Keratinocyte (primary cell): ENCODE measurements at regions not wholly inside any gene's neighbourhood (a gene's known extent, or its start where the extent isn't known, plus 50 kb on each side); places are given as distances from the start of the nearest gene placed in this dataset.

Experiments
- DNase-seq: peaks from one replicate; pipeline ENCODE4 v3.0.0-alpha.2; 2011; ENCODE audit warnings: low read depth, missing footprints, low spot score
- FAIRE-seq: peaks from 2 replicates; lab custom pipeline; 2011; peaks lifted over from hg19 to GRCh38; lab: Jason Lieb, UNC
- H2AFZ ChIP-seq: 2 replicates; pipeline ENCODE4 v1.6.0; 2012; ENCODE audit warnings: low read length, control low read depth, inconsistent platforms; ENCODE audit not compliant: control insufficient read depth
- H3K27ac ChIP-seq: 2 replicates; pipeline ENCODE4 v1.5.1; 2011; ENCODE audit warnings: low read length; ENCODE audit not compliant: control insufficient read depth, insufficient read depth
- H3K27me3 ChIP-seq: 3 replicates; pipeline ENCODE4 v1.6.0; 2011; ENCODE audit warnings: low read length; ENCODE audit not compliant: control insufficient read depth, insufficient read depth; ENCODE audit errors: extremely low read depth
- H3K36me3 ChIP-seq, 2 experiments: 2 replicates in 1 of 2; 3 replicates in 1 of 2; pipeline ENCODE4 v1.5.1; 2011; ENCODE audit warnings: low read length in 2 of 2, mild to moderate bottlenecking in 1 of 2; ENCODE audit not compliant: control insufficient read depth in 2 of 2, insufficient read depth in 2 of 2; ENCODE audit errors: extremely low read depth in 1 of 2
- H3K4me1 ChIP-seq: 3 replicates; pipeline ENCODE4 v1.5.1; 2011; ENCODE audit warnings: low read length; ENCODE audit not compliant: control insufficient read depth, insufficient read depth; ENCODE audit errors: extremely low read depth
- H3K4me2 ChIP-seq: 3 replicates; pipeline ENCODE4 v1.6.0; 2011; ENCODE audit warnings: low read depth, low read length; ENCODE audit not compliant: control insufficient read depth, insufficient read depth; ENCODE audit errors: extremely low read depth
- H3K4me3 ChIP-seq, 3 experiments: fragments of 200-600 bp in 1 of 3; sonication (generic) in 1 of 3; 2 replicates in 2 of 3; 3 replicates in 1 of 3; pipeline ENCODE4 v1.5.1; 2011 to 2016; ENCODE audit warnings: low read length in 3 of 3, mild to moderate bottlenecking in 3 of 3, control low read depth in 2 of 3, inconsistent platforms in 1 of 3, low read depth in 1 of 3, mixed read lengths in 1 of 3, mixed run types in 1 of 3, moderate library complexity in 1 of 3; ENCODE audit not compliant: control insufficient read depth in 2 of 3, insufficient read depth in 2 of 3; ENCODE audit errors: extremely low read depth in 1 of 3
- H3K79me2 ChIP-seq: 2 replicates; pipeline ENCODE4 v1.6.0; 2012; ENCODE audit warnings: low read length; ENCODE audit not compliant: control insufficient read depth, insufficient read depth
- H3K9ac ChIP-seq: 3 replicates; pipeline ENCODE4 v1.6.0; 2011; ENCODE audit warnings: low read length; ENCODE audit not compliant: control insufficient read depth, insufficient read depth; ENCODE audit errors: extremely low read depth
- H3K9me1 ChIP-seq: 3 replicates; pipeline ENCODE4 v1.6.0; 2011; ENCODE audit warnings: low read length; ENCODE audit not compliant: control insufficient read depth, insufficient read depth; ENCODE audit errors: extremely low read depth
- H3K9me3 ChIP-seq: 2 replicates; pipeline ENCODE4 v1.5.1; 2012; ENCODE audit warnings: low read depth, low read length; ENCODE audit not compliant: control insufficient read depth
- H4K20me1 ChIP-seq: 3 replicates; pipeline ENCODE4 v1.6.0; 2011; ENCODE audit warnings: low read length; ENCODE audit not compliant: control insufficient read depth, insufficient read depth; ENCODE audit errors: extremely low read depth
- EZH2 ChIP-seq: IDR thresholded peaks from one replicate; pipeline ENCODE4 v1.6.1; 2012; ENCODE audit warnings: inconsistent platforms, mild to moderate bottlenecking, low read length, moderate library complexity
- dilution Hi-C: fragments of 300-500 bp; cut with MboI; formaldehyde crosslinking; loops from one replicate; pipeline ENCODE4 v1.7.0; 2020; ENCODE audit warnings: low sequenced_read_pairs; ENCODE audit not compliant: extremely low pct_ligation_motif_present
- TF ChIP-seq, protein P1 (sequence below), 3 experiments: IDR thresholded peaks in 1 of 3; conservative IDR thresholded peaks in 1 of 3; optimal IDR thresholded peaks in 1 of 3; 2 replicates in 2 of 3; 3 replicates in 1 of 3; pipeline versions ENCODE3 to v1.5.1; 2011; ENCODE audit warnings: low read length in 3 of 3, mild to moderate bottlenecking in 3 of 3, moderate library complexity in 2 of 3, control low read depth in 1 of 3, inconsistent platforms in 1 of 3; ENCODE audit not compliant: insufficient read depth in 2 of 3; ENCODE audit errors: extremely low read depth in 1 of 3

DNA sequence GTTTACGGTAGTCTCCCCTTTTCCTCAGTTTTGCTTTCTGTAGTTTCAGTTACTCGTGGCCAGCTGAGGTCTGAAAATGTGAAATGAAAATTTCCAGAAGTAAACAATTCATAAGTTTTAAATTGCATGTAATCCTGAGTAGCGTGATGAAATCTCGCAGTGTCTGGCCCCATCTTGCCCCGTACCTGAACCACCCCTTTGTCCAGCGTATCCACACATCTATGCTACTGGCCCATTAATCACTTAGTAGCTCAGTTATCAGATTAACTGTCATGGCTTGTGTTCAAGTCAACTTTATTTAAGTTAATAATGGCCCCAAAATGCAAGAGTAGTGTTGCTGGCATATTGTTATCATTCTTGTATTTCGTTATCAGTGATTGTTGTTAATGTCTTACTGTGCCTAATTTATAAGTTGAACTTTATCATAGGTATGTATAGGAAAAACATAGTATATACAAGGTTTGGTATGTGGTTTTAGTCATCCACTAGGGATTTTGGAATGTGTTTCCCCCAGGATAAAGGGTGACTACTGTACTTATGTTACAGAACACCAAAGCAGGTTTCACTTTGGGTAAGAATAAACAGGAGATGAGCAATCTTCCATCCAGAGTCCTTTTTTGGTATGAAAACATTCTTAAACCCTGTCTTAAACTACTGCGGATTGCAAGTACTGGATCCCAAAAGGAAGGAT is 118.4 kb upstream of the KCNN2 start:
- no peak overlapping the region for H3K4me3 ChIP-seq
- FAIRE-seq (peak; percentile 62), DNase-seq (no peak)
- H3K9ac ChIP-seq: no peak overlapping the region
- H3K79me2 ChIP-seq: no peaks in the 10 kb centered on the region
- dilution Hi-C loops: no loop called here
- TF ChIP-seq EZH2: no peak
- TF ChIP-seq, protein P1, sequence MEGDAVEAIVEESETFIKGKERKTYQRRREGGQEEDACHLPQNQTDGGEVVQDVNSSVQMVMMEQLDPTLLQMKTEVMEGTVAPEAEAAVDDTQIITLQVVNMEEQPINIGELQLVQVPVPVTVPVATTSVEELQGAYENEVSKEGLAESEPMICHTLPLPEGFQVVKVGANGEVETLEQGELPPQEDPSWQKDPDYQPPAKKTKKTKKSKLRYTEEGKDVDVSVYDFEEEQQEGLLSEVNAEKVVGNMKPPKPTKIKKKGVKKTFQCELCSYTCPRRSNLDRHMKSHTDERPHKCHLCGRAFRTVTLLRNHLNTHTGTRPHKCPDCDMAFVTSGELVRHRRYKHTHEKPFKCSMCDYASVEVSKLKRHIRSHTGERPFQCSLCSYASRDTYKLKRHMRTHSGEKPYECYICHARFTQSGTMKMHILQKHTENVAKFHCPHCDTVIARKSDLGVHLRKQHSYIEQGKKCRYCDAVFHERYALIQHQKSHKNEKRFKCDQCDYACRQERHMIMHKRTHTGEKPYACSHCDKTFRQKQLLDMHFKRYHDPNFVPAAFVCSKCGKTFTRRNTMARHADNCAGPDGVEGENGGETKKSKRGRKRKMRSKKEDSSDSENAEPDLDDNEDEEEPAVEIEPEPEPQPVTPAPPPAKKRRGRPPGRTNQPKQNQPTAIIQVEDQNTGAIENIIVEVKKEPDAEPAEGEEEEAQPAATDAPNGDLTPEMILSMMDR (optimal IDR thresholded peaks at IDR 0.05 in 1 of 3, IDR thresholded peaks at IDR 0.05 in 1 of 3, conservative IDR thresholded peaks at IDR 0.05 in 1 of 3; ENCODE audit: extremely low read depth in 1 of 3, insufficient read depth in 2 of 3, low read length in 3 of 3): no peak
- H2AFZ ChIP-seq: peak overlapping the region; percentile 40
- H3K27ac ChIP-seq: no peak overlapping the region
- H4K20me1 ChIP-seq: no peaks in the 10 kb centered on the region
- no peaks in the 10 kb centered on the region for H3K9me3 ChIP-seq
- H3K4me2 ChIP-seq: no peak overlapping the region
- no peaks in the 10 kb centered on the region for H3K4me1 ChIP-seq
- no peaks in the 10 kb centered on the region for H3K9me1 ChIP-seq
- H3K27me3 ChIP-seq: no peaks in the 10 kb centered on the region
- no peaks in the 10 kb centered on the region for H3K36me3 ChIP-seq

DNA sequence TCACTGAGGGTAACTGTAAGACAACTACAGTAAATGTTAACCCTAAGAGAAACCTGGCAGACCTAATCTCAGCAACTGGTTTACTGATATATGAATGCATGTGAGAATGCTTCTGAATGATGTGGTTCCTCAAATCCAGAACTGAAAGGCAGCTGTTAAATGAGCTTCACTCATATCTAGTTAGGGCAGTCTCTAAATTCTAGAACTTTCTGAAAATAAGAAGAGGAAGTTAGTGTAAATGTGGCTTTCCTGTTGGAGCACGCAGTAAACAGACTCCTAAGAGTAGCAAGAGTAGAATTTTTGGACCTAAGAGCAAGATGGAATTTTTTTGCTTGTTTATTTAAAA is 117.9 kb upstream of the KCNN2 start:
- DNase-seq (no peak), FAIRE-seq (no peak)
- Histone ChIP-seq H3K9me3 (no peaks in the 10 kb centered on the region), H3K4me1 (no peaks in the 10 kb centered on the region), H3K27me3 (no peaks in the 10 kb centered on the region), H3K36me3 (no peaks in the 10 kb centered on the region), H3K27ac (no peak overlapping the region), H4K20me1 (no peaks in the 10 kb centered on the region), H2AFZ (no peak overlapping the region), H3K9ac (no peak overlapping the region), H3K4me2 (no peak overlapping the region), H3K79me2 (no peaks in the 10 kb centered on the region), H3K4me3 (no peak overlapping the region), H3K9me1 (no peaks in the 10 kb centered on the region)
- no peak for TF ChIP-seq EZH2
- TF ChIP-seq, protein P1 (optimal IDR thresholded peaks at IDR 0.05 in 1 of 3, IDR thresholded peaks at IDR 0.05 in 1 of 3, conservative IDR thresholded peaks at IDR 0.05 in 1 of 3; ENCODE audit: extremely low read depth in 1 of 3, insufficient read depth in 2 of 3, low read length in 3 of 3): no peak
- dilution Hi-C loops: no loop called here
